ENCODE measurements at regions not wholly inside any gene's neighbourhood (a gene's known extent, or its start where the extent isn't known, plus 50 kb on each side); places are given as distances from the start of the nearest gene placed in this dataset.
"Not testable (repeated sequence)": the region's sequence is repeated elsewhere in the genome, so short reads cannot be mapped to it uniquely, and the experiment has no call there.

DNA sequence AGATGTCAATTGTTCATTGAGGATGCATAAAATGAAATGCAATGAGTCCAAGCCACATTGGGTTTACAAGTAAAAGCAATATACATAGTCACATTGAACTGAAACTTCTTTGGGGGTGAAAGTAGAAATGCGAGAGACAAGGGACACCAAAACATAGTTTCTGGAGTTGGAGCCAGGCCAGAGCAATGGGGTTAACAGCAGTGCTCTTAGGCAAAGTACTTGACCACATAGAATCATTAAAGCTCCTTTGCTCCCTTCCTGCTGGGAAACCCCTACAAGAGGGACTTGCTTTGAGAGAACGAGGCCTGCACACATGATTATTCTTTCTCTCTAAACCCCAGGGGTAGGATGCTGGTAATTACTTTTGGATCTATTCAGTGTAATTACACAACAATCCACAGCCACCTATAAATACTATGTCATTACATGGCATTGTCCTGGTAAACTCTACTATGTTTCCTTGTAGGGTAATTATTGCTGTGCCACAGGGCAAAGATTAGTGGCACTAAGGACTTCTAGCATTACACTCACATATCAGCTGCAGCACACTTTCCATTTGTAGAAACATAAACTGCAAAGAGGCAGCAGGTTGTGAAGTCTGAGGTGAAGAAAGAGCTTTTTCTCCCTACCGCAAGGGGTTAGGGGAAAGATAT is 421.6 kb upstream of the PBX1 start:
- DNase-seq (ENCODE audit: insufficient read length, low spot score) (no peak), FAIRE-seq (no peak)
- TF ChIP-seq POLR2A (IDR thresholded peaks at IDR 0.05; ENCODE audit: low read depth, low read length) = no peak

DNA sequence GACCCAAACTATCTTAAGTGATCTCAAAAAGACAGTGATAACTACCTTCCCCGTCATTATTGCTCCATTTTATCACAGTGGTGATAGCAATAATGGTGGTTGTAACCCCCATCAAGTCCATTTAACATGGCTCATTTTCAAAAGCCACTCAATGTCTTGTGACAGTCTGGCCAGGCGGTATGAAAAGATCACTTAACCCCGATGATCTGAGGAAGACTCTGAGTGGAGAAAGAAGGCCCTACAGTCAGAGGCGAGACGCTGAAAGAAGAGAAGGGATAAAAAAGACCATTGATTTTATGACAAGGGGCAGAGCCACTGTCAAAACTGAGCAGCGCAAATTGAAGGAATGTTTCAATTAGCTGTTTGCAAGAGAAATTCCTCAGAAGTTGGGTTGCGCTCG is 417.2 kb upstream of the PBX1 start:
- no peak for TF ChIP-seq POLR2A (IDR thresholded peaks at IDR 0.05; ENCODE audit: low read depth, low read length)
- no peak for DNase-seq (ENCODE audit: insufficient read length, low spot score)
- FAIRE-seq = no peak

DNA sequence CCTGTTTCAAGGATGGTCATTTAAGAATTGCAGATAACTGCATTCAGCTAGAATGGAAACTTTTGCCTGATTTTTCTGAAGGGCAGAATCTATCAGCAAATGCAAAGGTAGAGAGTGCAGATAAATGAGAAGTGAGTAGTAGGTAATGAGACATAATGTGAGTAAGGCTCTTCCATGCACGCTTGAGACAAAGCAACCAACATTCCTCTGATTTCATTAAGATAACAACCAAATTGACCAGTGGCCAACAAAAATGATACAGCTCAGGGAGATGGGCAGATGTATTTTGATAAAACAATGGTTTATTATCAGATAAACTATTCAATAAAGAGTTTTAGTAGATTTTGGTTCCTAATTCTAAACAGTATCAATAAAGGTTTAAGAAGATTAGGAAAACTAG is 404.4 kb upstream of the PBX1 start:
- no peak for FAIRE-seq
- no peak for DNase-seq (ENCODE audit: insufficient read length, low spot score)
- TF ChIP-seq POLR2A (IDR thresholded peaks at IDR 0.05; ENCODE audit: low read depth, low read length) = no peak

DNA sequence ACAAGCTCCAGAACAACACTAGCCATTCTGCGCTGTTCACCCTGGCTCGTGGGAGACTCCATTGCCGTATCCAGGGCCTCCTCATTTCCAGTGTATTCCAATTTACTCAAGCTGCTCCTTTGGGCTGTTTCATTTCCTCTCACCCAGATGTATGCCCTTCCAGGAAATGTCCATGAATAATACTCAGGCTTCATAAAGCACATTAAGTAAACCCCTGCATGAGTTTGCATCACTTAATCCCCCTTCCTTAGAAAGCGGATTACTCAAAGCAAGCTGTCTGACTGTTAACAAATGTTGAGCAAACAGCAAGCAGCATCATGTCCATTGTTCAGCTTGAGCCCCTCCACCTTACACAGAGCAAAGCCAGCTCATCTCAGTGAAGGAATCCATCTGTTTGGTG is 403.6 kb upstream of the PBX1 start:
- no peak for TF ChIP-seq POLR2A (IDR thresholded peaks at IDR 0.05; ENCODE audit: low read depth, low read length)
- no peak for FAIRE-seq
- DNase-seq (ENCODE audit: insufficient read length, low spot score) = no peak

DNA sequence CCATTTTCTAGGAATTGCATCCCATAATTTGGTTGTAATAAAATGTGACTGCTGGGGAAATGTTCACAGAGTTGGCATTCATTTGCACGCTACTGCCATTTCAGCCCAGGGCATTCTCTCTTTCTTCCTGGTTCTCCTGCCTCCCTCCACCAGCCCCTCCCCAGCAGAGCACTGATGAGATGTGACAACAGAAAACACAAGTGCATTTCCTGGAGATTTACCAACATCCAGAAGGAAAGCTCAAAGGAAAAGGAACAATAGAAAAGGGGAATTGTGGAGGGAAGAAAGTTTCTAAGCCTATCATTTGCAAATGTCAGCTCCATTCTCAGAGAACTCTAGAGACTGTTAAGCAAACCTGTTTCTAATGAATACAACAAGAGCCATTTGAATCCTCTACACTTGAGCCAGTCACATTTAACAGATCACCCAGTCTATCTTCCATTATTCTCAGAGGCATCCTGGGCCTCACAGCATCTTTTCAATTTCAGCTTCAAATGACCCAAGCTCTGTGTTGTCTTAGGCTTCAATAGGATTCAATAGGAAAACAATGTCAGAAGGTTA is 395.6 kb upstream of the PBX1 start:
- no peak for TF ChIP-seq POLR2A (IDR thresholded peaks at IDR 0.05; ENCODE audit: low read depth, low read length)
- FAIRE-seq = no peak
- no peak for DNase-seq (ENCODE audit: insufficient read length, low spot score)

DNA sequence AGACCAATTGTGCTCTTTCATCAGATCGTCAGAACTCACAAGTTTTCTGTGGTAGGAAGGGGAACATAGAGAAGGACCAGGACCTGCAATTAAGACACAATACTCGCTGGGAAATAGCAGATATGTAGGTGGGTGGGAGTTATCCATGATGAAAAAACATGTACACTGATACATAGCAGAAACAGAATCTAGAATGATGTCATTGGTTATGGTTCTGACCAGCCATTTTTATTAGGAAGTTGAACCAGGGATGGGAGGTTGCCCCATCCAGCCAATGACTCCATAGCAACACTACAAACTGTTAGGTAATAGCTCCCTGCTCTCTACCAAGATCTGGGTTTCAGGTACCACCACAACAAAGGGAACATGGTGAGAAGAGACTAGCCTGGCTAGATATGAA is 393.5 kb upstream of the PBX1 start:
- DNase-seq (ENCODE audit: insufficient read length, low spot score) (no peak), FAIRE-seq (no peak)
- no peak for TF ChIP-seq POLR2A (IDR thresholded peaks at IDR 0.05; ENCODE audit: low read depth, low read length)

DNA sequence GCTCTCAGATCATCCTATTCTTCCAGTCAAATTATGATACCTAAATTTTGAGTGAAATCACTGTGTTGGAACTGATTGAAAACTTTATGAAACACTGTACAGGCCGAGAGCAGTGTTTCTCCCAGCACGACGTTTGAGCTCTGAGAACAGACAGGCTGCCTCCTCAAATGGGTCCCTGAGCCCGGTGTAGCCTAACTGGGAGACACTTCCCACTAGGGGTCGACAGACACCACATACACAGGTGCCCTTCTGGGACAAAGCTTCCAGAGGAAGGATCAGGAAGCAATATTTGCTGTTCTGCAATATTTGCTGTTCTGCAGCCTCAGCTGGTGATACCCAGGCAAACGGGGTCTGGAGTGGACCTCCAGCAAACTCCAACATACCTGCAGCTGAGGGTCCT is 392.5 kb upstream of the PBX1 start:
- not testable (repeated sequence) for DNase-seq (ENCODE audit: insufficient read length, low spot score); FAIRE-seq

DNA sequence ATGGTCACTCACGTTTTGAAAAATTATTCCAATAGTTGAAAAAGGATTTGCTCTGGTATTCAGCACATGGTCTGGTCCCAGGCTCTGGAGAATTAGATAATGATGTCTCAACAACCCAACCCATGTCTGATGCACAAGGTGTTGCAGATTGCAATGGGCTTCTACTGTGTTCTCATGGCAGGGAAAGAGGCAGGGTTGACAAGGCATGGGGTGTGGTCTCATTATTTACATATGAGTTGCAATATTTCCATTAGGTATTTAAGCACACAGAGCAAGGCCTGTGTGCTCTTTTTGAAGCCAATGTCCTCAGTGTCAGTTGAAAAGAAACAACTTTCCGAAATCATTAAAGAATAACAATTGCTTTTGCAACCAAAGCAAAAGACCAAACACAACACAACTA is 381.9 kb upstream of the PBX1 start:
- FAIRE-seq (no peak), DNase-seq (ENCODE audit: insufficient read length, low spot score) (no peak)
- TF ChIP-seq POLR2A (IDR thresholded peaks at IDR 0.05; ENCODE audit: low read depth, low read length) = no peak

DNA sequence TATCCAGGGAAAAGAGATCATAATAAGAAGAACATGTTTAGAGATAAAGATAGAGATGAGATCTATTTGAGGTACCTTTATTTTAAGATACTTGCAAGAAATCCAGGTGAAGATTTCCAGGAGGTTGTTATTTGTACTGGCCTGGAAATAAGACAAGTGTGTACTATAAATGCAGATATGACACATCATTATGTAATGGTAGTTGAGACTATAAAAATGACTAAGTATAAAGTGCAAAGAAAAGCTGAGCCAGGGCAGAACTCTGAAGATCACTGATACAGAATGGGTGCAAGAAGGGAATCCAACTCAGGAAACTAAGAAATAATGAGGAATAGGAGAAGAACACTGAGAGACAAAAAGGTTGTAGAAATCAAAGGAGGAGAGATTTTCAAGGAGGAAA is 378.2 kb upstream of the PBX1 start:
- no peak for TF ChIP-seq POLR2A (IDR thresholded peaks at IDR 0.05; ENCODE audit: low read depth, low read length)
- FAIRE-seq (no peak), DNase-seq (ENCODE audit: insufficient read length, low spot score) (no peak)

DNA sequence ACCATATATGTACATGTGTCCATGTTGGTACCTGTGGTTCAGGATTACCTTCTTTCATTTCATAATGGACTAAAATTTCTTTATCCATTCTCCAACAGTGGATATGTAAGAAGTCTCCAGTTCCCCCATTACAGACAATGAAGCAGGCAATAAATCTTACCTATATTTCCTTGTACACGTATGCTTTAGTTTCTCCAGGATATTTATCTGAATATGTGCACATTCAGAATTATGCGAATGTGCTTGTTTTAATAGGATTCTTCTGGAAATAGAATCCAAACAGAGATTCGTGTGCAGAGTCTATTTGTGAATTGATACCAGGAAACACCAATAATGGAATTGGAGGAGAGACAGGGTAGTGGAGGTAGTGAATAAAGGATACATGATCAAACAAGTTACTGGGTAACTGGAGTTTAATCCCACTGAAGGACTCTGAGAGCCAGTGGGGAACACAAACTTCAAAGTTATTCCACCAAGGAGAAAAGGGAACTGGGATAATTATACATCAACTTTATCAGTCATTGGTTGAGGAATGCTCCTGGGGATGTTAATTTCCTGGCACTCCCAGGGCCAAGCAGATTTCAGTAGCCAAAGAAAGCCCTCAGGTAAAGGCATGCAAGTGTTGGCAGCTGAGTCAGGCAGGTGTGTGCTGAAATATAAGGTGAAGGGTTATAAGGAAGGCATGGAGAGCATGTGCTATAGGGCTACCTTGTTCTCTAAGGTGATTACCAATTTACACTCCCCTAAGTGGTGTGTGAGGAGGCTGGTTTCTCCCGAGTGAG is 374.9 kb upstream of the PBX1 start:
- no peak for TF ChIP-seq POLR2A (IDR thresholded peaks at IDR 0.05; ENCODE audit: low read depth, low read length)
- FAIRE-seq (no peak), DNase-seq (ENCODE audit: insufficient read length, low spot score) (no peak)

DNA sequence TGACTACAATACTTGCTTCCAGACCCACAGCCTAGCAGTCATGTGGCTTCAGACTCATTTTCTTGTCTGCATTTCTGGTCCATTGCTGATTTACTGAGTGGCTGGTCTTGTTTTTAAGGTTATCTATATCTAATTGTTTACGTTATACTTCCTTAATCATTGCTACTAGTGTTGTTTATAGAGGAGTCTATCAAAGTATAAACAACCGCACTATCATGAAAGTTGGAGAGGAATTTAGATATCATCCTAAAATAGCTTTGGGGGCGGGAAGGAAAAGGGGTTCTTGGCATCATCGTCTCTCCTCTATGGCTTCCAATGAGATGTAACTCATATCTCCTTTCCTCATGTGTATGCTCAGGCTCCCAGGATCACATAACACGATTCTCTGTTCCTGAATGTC is 372.1 kb upstream of the PBX1 start:
- TF ChIP-seq POLR2A (IDR thresholded peaks at IDR 0.05; ENCODE audit: low read depth, low read length) = no peak
- FAIRE-seq = no peak
- DNase-seq (ENCODE audit: insufficient read length, low spot score) = no peak

DNA sequence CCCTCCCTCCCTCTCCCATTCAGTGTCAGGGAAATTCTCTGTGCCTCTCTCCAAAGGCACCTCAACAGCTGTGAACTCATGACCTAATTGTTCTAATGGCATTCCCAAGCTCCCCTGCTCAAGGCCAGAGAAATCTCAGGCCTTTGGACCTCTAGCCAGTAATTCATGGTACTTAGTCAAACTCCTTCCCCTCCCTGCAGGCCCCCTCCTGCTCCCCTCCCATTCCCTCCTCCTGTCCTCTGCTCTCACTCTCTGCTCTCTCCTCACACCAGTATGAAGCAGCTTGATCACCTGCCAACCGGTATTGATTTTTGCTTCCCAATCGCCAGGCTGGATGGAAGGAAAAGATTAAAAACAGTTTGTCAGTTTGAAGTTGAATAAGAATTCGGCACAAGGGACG is 370.5 kb upstream of the PBX1 start:
- no peak for FAIRE-seq
- DNase-seq (ENCODE audit: insufficient read length, low spot score) = no peak
- no peak for TF ChIP-seq POLR2A (IDR thresholded peaks at IDR 0.05; ENCODE audit: low read depth, low read length)

DNA sequence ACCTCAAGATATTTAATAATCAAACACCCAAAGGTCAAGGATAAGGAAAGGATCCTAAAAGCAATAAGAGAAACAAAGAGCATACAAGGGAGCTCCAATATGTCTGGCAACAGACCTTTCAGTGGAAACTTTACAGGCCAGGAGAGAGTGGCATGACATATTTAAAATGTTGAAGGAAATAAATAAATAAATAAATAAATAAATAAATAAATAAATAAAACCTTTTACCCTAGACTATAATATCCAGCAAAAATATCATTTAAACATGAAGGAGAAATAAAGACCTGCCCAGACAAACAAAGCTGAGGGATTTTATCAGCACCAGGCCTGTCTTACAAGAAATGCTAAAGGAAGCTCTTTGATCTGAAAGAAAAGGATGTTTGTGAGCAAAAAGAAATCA is 367.8 kb upstream of the PBX1 start:
- TF ChIP-seq POLR2A (IDR thresholded peaks at IDR 0.05; ENCODE audit: low read depth, low read length) = no peak
- FAIRE-seq (no peak), DNase-seq (ENCODE audit: insufficient read length, low spot score) (no peak)

DNA sequence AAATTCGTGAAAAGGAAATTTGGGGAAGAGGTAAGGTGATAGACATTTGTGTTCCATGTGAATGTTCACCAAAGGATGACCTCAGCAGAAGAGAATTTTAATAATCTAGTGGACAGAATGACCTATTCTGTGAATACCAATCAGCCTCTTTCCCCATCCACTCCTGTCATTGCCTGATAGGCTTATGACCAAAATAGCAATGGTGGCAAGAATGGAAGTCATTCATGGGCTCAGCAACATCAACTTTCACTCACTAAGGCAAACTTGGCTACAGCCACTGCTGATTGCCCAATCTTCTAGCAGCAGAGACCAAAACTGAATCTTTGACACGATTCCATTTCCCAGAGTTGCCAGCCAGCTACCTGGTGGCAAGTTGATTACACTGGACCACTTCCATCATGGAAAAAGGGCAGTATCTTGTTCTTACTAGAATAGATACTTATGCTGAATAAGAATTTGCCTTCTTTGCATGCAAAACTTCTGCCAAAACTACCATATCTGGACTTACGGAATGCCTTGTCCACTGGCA is 348.7 kb upstream of the PBX1 start:
- DNase-seq (ENCODE audit: insufficient read length, low spot score) (no peak), FAIRE-seq (no peak)
- TF ChIP-seq POLR2A (IDR thresholded peaks at IDR 0.05; ENCODE audit: low read depth, low read length) = no peak

DNA sequence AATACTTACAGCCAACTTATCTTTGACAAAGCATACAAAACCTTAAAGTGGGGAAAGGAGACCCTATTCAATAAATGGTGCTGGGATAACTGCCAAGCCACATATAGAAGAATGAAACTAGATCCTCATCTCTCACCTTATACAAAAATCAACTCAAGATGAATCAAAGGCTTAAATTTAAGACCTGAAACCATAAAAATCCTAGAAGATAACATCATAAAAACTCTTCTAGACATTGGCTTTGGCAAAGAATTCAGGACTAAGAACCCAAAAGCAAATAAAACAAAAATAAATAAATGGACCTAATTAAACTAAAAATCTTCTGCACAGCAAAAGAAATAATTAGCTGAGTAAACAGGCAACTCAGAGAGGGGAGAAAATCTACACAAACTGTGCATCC is 335.6 kb upstream of the PBX1 start:
- TF ChIP-seq POLR2A (IDR thresholded peaks at IDR 0.05; ENCODE audit: low read depth, low read length) = no peak
- FAIRE-seq (no peak), DNase-seq (ENCODE audit: insufficient read length, low spot score) (no peak)

All from H54 (cell line).